ENCODE measurements at regions not wholly inside any gene's neighbourhood (a gene's known extent, or its start where the extent isn't known, plus 50 kb on each side); places are given as distances from the start of the nearest gene placed in this dataset.

GRCh38 chr4:43898836-43899235, 549.8 kb downstream of the KCTD8 start (continued):
- TF ChIP-seq, protein P1, sequence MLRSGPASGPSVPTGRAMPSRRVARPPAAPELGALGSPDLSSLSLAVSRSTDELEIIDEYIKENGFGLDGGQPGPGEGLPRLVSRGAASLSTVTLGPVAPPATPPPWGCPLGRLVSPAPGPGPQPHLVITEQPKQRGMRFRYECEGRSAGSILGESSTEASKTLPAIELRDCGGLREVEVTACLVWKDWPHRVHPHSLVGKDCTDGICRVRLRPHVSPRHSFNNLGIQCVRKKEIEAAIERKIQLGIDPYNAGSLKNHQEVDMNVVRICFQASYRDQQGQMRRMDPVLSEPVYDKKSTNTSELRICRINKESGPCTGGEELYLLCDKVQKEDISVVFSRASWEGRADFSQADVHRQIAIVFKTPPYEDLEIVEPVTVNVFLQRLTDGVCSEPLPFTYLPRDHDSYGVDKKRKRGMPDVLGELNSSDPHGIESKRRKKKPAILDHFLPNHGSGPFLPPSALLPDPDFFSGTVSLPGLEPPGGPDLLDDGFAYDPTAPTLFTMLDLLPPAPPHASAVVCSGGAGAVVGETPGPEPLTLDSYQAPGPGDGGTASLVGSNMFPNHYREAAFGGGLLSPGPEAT (IDR thresholded peaks at IDR 0.05; ENCODE audit: low read depth), result no peak
- TF ChIP-seq CBX5 (IDR thresholded peaks at IDR 0.05; ENCODE audit: low read depth), result no peak
- no peak for TF ChIP-seq PML (IDR thresholded peaks at IDR 0.05; ENCODE audit: low read length)
- TF ChIP-seq NR2F1 (conservative IDR thresholded peaks at IDR 0.05), result no peak
- TF ChIP-seq NFYA (IDR thresholded peaks at IDR 0.05; ENCODE audit: borderline replicate concordance, low read depth, low read length), result no peak
- TF ChIP-seq SMAD5 (IDR thresholded peaks at IDR 0.05; ENCODE audit: low read depth), result no peak
- no peak for TF ChIP-seq EED (IDR thresholded peaks at IDR 0.05; ENCODE audit: low read depth)
- TF ChIP-seq, protein P2, sequence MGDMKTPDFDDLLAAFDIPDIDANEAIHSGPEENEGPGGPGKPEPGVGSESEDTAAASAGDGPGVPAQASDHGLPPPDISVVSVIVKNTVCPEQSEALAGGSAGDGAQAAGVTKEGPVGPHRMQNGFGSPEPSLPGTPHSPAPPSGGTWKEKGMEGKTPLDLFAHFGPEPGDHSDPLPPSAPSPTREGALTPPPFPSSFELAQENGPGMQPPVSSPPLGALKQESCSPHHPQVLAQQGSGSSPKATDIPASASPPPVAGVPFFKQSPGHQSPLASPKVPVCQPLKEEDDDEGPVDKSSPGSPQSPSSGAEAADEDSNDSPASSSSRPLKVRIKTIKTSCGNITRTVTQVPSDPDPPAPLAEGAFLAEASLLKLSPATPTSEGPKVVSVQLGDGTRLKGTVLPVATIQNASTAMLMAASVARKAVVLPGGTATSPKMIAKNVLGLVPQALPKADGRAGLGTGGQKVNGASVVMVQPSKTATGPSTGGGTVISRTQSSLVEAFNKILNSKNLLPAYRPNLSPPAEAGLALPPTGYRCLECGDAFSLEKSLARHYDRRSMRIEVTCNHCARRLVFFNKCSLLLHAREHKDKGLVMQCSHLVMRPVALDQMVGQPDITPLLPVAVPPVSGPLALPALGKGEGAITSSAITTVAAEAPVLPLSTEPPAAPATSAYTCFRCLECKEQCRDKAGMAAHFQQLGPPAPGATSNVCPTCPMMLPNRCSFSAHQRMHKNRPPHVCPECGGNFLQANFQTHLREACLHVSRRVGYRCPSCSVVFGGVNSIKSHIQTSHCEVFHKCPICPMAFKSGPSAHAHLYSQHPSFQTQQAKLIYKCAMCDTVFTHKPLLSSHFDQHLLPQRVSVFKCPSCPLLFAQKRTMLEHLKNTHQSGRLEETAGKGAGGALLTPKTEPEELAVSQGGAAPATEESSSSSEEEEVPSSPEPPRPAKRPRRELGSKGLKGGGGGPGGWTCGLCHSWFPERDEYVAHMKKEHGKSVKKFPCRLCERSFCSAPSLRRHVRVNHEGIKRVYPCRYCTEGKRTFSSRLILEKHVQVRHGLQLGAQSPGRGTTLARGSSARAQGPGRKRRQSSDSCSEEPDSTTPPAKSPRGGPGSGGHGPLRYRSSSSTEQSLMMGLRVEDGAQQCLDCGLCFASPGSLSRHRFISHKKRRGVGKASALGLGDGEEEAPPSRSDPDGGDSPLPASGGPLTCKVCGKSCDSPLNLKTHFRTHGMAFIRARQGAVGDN (IDR thresholded peaks at IDR 0.05), result no peak

DNA sequence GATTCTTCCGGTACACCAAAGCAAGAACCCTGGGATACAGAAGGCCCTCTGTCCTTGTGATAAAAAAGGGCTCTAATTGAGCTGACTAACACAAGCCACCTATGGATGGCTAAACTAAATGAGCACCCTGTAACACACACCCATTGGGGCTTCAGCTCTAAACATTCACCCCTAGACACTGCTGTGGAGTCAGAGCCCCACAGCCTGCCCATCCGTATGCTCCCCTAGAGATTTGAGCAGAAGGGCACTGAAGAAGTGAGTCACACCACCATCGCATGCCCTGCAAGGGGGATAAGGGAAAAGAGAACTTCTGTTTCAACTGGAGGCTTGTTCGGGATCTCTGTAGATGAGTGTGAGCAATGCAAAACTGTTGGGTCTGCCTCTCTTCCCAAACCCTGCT, 545.2 kb downstream of the KCTD8 start:
- Histone ChIP-seq H4K20me1 (ENCODE audit: control insufficient read depth, insufficient read depth) (no peaks in the 10 kb centered on the region), H3K4me1 (ENCODE audit: control insufficient read depth, insufficient read depth, low read length) (no peaks in the 10 kb centered on the region), H3K27ac (ENCODE audit: control insufficient read depth, insufficient read depth) (no peak overlapping the region), H3K27me3 (replicated peaks in 1 of 2; ENCODE audit: control insufficient read depth in 2 of 2, insufficient read depth in 2 of 2, low read length in 1 of 2) (no peaks in the 10 kb centered on the region), H3K9ac (ENCODE audit: control insufficient read depth, insufficient read depth, low read length) (no peak overlapping the region), H3K4me3 (no peak overlapping the region), H2AFZ (ENCODE audit: control insufficient read depth, low read depth, low read length) (no peak overlapping the region), H3K9me3 (replicated peaks; ENCODE audit: control insufficient read depth, insufficient read depth, low read length) (no peaks in the 10 kb centered on the region), H3K4me2 (ENCODE audit: control insufficient read depth, insufficient read depth) (no peak overlapping the region), H3K79me2 (ENCODE audit: control insufficient read depth, insufficient read depth, low read length) (no peaks in the 10 kb centered on the region), H3K36me3 (ENCODE audit: control insufficient read depth in 2 of 2, insufficient read depth in 2 of 2, low read length in 1 of 2) (no peaks in the 10 kb centered on the region)
- RAD21 ChIA-PET (ENCODE audit: unreplicated experiment), result no interaction called here
- POLR2A ChIA-PET, result no interaction called here
- ATAC-seq, result no peak
- WGBS (ENCODE audit: insufficient coverage, insufficient replicate concordance, low lambda C conversion rate, missing lambda C conversion rate), result 22% methylated on average over 4 of the region's 4 CpGs
- no TSS peak for BruUV-seq (replicated peaks)
- intact Hi-C loops (cut with micrococcal nuclease; ENCODE audit: unreplicated experiment) (no loop called here), in situ Hi-C loops (cut with MboI) (no loop called here)
- TF ChIP-seq MTA3 (IDR thresholded peaks at IDR 0.05; ENCODE audit: borderline replicate concordance, low read length), result no peak
- DNase-seq (ENCODE audit: low read depth, low spot score), result no peak
- SMC1A ChIA-PET (ENCODE audit: uncharacterized antibody, unreplicated experiment), result no interaction called here
- CTCF ChIA-PET, result no interaction called here
- no peak for FAIRE-seq

Measured in GM12878 (cell line).